Urothelium cell line (cell line): ENCODE measurements at regions not wholly inside any gene's neighbourhood (a gene's known extent, or its start where the extent isn't known, plus 50 kb on each side); places are given as distances from the start of the nearest gene placed in this dataset.

Experiments
- DNase-seq: peaks from one replicate; pipeline ENCODE4 v3.0.0; 2011; ENCODE audit warnings: low spot score, mixed read lengths
- FAIRE-seq: peaks from 2 replicates; lab custom pipeline; 2011; peaks lifted over from hg19 to GRCh38; lab: Jason Lieb, UNC

DNA sequence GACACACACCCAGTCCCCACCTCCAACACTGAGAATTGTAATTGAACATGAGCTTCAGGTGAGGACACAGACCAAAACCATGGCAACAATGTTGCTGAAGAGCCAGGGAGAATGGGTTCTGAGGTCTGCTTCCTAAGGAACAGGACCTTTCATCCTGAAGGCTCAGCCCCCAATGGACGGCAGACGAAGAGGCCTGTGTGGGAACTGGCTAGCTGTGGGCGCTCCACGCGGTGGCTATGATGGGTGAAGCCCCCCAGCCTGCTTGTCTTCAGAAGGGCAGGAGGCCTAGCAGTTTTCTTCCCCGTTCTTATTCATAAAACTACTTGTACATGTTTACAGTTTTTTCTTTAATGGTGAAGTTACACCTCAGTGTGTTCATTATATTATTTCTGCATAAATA lies 136.1 kb upstream of the SPACA7 start:
- DNase-seq (no peak), FAIRE-seq (no peak)

GRCh38 chr13:112241288-112241687 lies 134.9 kb upstream of the SPACA7 start:
- FAIRE-seq = no peak
- DNase-seq = peak; percentile 61

- peak; percentile 17 for FAIRE-seq
- no peak for DNase-seq
Measured at GRCh38 chr13:112242777-112243176, 133.4 kb upstream of the SPACA7 start.

DNA sequence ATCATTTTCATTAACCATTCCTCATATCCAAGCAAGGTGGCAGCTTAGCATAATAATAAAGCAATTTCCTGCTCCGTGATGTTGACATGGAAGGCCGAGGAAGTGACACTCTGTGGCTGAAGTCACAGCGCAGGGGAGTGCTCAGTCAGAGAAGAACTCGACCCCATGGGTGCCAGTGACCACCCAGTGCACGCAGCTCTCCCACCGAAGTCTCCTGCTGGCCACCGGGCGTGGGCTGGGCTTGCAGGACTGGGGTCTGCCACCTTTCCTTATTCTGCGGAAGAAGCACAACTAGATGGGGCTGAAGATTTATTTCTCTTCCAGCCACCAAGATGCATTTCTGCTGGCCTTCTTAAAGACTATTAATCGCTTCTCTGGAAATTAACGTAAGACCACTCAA lies 132.1 kb upstream of the SPACA7 start:
- DNase-seq (no peak), FAIRE-seq (no peak)

GRCh38 chr13:112244495-112245177 lies 131.5 kb upstream of the SPACA7 start:
- FAIRE-seq = no peak
- DNase-seq = no peak

- DNase-seq (no peak), FAIRE-seq (peak; percentile 79)
Measured at GRCh38 chr13:112245179-112245724, 130.9 kb upstream of the SPACA7 start.

DNA sequence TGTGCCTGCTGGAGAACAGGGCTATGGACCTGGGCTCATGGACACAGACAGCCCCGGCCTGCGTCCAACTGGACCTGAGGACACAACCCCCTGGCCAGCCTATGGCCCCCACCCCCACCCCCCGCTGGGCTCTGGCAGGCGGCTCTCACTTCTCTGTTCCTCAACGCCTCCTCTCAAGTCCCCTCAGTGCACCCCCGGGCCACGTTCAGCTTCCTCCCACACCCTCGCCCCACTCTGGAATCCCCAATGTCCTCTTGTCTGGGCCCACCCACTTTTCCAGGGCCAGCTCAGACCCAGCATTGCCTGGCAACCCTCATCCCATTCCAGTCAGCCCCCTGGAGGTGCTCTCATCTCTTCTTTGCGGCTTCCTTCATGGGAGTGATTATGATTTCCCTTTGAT lies 130.2 kb upstream of the SPACA7 start:
- DNase-seq (no peak), FAIRE-seq (no peak)

- no peak for FAIRE-seq
Measured at GRCh38 chr13:112246731-112247470, 129.3 kb upstream of the SPACA7 start.

DNA sequence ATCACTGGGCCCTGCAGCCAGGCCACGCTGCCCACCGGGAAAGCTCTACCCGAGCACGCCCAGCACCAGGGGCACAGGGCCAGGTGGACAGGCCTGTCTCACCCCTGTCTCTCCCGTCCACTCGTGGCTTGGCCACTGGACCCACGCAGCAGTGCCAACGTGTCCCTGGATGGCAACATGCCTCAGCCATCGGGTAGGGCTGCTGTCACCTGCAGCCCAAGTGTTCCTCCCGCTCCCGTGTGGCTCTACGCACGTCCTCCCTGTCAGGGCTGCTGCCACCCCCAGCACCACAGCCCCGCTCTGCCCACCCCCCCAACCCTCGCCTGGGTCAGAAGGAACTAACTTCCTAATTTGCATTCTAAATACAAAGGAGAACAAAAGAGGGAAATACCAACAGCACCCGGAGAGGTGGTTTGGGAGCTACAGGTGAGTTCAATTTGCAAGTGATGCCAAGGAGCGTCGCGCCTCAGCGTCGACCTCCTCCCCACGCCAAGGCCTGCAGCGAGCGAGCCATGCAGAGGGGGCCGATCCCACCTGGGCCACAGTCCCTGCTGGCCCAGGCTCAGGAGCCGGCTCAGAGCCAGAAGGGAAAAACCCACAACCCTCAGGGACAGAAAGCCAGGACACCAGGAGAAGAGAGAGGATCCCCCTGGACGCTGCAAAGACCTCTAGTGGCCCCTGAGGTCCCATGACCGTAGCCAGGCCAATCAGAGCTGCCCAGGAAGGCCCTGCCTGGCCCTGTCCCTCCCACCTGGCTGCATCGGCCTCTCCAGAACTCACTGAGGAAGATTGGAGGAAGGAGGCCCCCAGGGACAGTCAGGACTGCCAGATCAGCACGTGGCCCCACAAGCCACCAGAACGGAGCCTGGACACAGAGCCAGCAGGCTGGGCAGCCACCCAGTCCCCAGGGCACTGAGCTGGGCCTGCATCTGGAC lies 128.4 kb upstream of the SPACA7 start:
- FAIRE-seq (no peak), DNase-seq (no peak)

More at GRCh38 chr13:112246731-112247470, 129.3 kb upstream of the SPACA7 start:
- no peak for DNase-seq

DNA sequence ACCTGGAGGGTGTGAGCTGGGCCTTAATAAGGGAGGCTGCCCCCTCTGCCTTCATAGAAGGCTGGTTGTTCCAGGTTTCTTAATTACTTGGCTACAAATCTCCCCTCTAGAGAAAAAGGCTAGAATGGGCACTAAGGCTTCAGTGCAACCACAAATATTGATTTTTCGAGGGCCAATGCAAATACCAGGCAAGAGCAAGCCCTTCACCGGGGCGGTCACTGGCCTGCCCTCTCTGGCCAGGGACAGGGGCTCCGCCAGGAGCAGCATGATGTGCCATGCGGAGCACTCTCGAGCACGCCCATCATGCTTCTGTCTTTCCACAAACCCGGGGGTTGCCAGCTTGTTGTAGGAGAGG lies 127.8 kb upstream of the SPACA7 start:
- DNase-seq = no peak

GRCh38 chr13:112248862-112249592 lies 127.1 kb upstream of the SPACA7 start:
- no peak for DNase-seq

More for the DNA sequence above, 127.8 kb upstream of the SPACA7 start:
- no peak for FAIRE-seq

GRCh38 chr13:112249644-112250610 lies 126.2 kb upstream of the SPACA7 start:
- DNase-seq = no peak

More at GRCh38 chr13:112248862-112249592, 127.1 kb upstream of the SPACA7 start:
- no peak for FAIRE-seq

GRCh38 chr13:112250788-112251445 lies 125.2 kb upstream of the SPACA7 start:
- DNase-seq (no peak), FAIRE-seq (no peak)

More at GRCh38 chr13:112249644-112250610, 126.2 kb upstream of the SPACA7 start:
- peak; percentile 44 for FAIRE-seq

DNA sequence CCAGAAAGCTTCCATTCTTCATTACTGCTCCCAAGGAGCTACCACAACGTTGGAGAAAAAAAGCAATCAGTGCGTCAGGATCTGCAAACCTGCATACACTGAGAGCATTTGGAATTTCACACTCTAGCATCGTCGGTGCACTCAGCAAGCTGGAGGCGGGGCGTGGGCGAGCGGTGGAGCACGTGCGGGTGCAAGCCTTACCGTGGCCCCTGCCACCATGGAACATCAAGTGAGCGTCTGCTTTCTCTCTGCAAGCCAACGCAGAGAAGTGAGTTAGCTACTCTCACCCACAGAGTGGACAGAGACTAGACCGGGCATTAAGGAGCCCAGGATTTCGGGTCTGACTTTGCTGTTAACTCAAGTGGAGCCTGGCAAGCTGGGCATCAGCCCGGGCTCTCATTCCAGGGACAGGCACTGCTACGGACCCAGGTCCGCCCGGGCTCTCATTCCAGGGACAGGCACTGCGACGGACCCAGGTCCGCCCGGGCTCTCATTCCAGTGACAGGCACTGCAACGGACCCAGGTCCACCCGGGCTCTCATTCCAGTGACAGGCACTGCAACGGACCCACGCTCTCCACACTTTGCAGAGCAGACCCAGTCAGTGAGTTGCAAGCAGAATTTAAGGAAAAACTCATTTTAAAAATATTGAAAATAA lies 124.1 kb upstream of the SPACA7 start:
- no peak for DNase-seq
- no peak for FAIRE-seq

DNA sequence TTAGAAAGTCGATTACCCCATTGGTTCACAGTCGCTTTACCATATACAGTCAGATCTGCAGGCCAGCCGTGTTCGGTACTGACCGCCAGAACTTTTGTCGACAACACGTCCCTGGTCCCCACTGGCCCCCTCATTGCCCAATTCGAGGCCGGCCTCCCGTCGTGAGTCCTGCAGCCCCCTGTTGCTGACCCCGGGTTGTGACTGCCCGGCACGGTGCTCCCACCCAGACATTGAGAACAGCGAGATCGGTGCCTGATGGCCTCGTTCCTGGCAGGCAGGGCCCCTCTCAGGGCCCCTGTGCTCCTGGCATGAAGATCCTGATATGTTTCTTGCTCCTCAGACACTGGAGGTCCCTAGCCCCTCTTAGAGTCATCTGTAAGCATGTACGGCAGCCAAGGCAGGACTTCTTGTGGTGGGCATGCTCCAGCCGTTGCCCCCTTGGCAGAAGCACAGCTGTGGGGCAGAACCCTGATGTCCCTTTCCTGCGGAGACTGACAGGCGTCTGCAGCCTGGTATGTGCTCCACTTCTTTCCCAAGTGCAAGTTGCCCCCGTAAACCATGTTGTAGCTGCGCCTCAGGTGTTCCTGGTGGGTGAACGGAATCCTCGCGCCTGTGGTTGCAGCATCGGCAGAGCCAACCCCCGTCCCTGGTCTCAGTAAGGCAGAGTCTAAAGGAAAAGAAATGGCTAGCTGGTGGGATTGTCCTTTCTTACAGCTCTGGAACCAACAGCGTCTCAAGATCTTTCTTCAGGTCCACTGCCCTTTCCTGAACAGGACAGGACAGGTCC lies 123.2 kb upstream of the SPACA7 start:
- DNase-seq (no peak), FAIRE-seq (no peak)

DNA sequence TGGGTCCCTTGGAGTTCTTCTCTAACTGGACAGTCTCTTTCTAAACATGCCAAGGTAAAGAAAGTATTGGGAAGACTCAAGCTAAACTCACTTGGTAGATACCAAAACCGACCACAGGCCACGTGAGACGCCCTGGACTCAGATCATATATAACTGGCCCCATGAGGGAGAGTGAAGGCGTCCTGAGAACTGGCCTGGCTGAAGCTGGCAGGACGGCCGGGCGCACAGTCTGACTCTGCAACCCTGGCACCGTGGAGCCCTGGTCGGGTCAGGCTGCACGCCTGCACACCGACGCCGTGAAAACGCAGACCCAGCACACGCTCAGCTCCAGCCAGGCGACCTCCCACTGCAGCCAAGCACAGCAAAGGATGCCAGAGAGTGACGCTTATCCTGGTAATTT lies 122.5 kb upstream of the SPACA7 start:
- DNase-seq = no peak
- no peak for FAIRE-seq

DNA sequence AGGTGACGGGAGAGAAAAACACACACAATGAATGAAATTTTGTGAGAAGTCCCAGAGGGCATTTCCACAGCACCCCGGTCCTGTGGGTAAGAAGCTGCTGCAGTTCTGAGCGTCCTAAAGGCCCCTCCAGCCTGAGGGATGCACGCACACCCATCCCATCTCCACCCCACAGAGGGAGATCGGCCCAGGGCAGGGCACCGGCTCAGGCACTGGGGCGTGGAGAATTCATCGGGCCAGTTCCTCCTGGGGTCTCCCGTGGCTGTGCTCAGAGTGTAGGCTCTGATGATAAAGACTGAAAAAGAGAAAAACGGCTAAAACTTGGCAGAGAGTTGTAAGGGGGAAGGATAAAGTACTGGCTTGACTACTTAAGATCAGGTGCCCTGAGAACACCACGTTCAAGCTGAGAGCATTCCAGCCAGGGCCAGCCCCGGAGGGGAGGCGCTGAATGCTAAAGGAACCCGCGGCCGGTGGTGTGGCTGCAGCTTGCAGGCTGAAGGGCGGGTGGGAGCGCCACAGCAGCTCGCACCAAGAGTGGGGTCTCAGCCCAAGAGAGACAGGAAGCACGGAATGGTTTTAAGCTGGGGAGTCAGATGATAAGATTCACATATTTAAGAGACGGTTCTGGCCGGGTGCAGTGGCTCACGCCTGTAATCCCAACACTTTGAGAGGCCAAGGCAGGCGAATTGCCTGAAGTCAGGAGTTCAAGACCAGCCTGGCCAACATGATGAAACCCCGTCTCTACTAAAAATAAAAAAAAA lies 121.9 kb upstream of the SPACA7 start:
- DNase-seq (peak; percentile 1), FAIRE-seq (no peak)
